Liver (tissue), 8 donors: ENCODE measurements at regions not wholly inside any gene's neighbourhood (a gene's known extent, or its start where the extent isn't known, plus 50 kb on each side); places are given as distances from the start of the nearest gene placed in this dataset.

Source experiments
- DNase-seq: peaks from one replicate; pipeline ENCODE4 v3.0.0-alpha.2; 2017; ENCODE audit warnings: low spot score
- H3K27ac ChIP-seq, 2 donors: one replicate each; pipeline ENCODE4 v1.7.0; 2013; ENCODE audit warnings: inconsistent platforms in 2 of 2, low read length in 2 of 2, control low read depth in 1 of 2, low read depth in 1 of 2, mild to moderate bottlenecking in 1 of 2
- H3K27me3 ChIP-seq, 4 donors: one replicate each; pipeline versions ENCODE4 v1.6.1 to v1.7.0; 2013; ENCODE audit warnings: low read length in 3 of 4, inconsistent platforms in 1 of 4, mild to moderate bottlenecking in 1 of 4, moderate library complexity in 1 of 4; ENCODE audit not compliant: control insufficient read depth in 4 of 4, insufficient read depth in 4 of 4
- H3K36me3 ChIP-seq, 4 donors: one replicate each; pipeline versions ENCODE4 v1.6.1 to v1.7.0; 2013; ENCODE audit warnings: low read length in 3 of 4, mild to moderate bottlenecking in 3 of 4, low read depth in 1 of 4, moderate library complexity in 1 of 4; ENCODE audit not compliant: control insufficient read depth in 4 of 4, insufficient read depth in 3 of 4
- H3K4me1 ChIP-seq, 4 donors: one replicate each; pipeline versions ENCODE4 v1.6.1 to v1.7.0; 2013; ENCODE audit warnings: low read length in 3 of 4, mild to moderate bottlenecking in 3 of 4, moderate library complexity in 1 of 4; ENCODE audit not compliant: control insufficient read depth in 4 of 4, insufficient read depth in 4 of 4
- H3K4me3 ChIP-seq, 3 donors: one replicate each; pipeline versions ENCODE4 v1.6.1 to v1.7.0; 2013; ENCODE audit warnings: low read length in 3 of 3, control low read depth in 1 of 3, low read depth in 1 of 3, mild to moderate bottlenecking in 1 of 3
- H3K9ac ChIP-seq, 2 donors: one replicate each; pipeline ENCODE4 v1.7.0; 2013; ENCODE audit warnings: low read length in 2 of 2, mild to moderate bottlenecking in 2 of 2, moderate library complexity in 2 of 2, control low read depth in 1 of 2, low read depth in 1 of 2
- H3K9me3 ChIP-seq, 4 donors: one replicate each; pipeline versions ENCODE4 v1.6.1 to v1.7.0; 2013; ENCODE audit warnings: low read length in 3 of 4; ENCODE audit not compliant: control insufficient read depth in 4 of 4
- CTCF ChIP-seq: fragments of 150-350 bp; IDR thresholded peaks from 2 replicates; pipeline ENCODE4 v1.5.1; 2017; ENCODE audit warnings: improper control_type of control experiment, low read depth, low read length; ENCODE audit not compliant: missing input control
- FOXA2 ChIP-seq: IDR thresholded peaks from 2 replicates; pipeline ENCODE4 v1.6.1; 2016; ENCODE audit warnings: antibody characterized with exemption
- GABPA ChIP-seq, 2 donors: IDR thresholded peaks in 1 of 2; conservative IDR thresholded peaks in 1 of 2; 2 replicates each; pipeline ENCODE4 v1.6.1; 2016; ENCODE audit warnings: antibody characterized with exemption in 2 of 2, mild to moderate bottlenecking in 1 of 2, moderate library complexity in 1 of 2
- HNF4A ChIP-seq, 2 donors: conservative IDR thresholded peaks; 2 replicates each; pipeline ENCODE4 v1.6.1; 2016; ENCODE audit warnings: antibody characterized with exemption in 2 of 2, mild to moderate bottlenecking in 2 of 2
- HNF4G ChIP-seq: IDR thresholded peaks from 2 replicates; pipeline ENCODE4 v1.6.1; 2016; ENCODE audit warnings: antibody characterized with exemption
- JUND ChIP-seq, 2 donors: IDR thresholded peaks; 2 replicates each; pipeline ENCODE4 v1.6.1; 2016; ENCODE audit warnings: antibody characterized with exemption in 2 of 2
- MAX ChIP-seq: IDR thresholded peaks from 2 replicates; pipeline ENCODE4 v1.6.1; 2016; ENCODE audit warnings: antibody characterized with exemption
- NR2F2 ChIP-seq: IDR thresholded peaks from 2 replicates; pipeline ENCODE4 v1.6.1; 2016; ENCODE audit warnings: antibody characterized with exemption
- SP1 ChIP-seq: IDR thresholded peaks from 2 replicates; pipeline ENCODE4 v1.6.1; 2018; ENCODE audit warnings: antibody characterized with exemption, mild to moderate bottlenecking
- TAF1 ChIP-seq: conservative IDR thresholded peaks from 2 replicates; pipeline ENCODE4 v1.6.1; 2016; ENCODE audit warnings: antibody characterized with exemption, mild to moderate bottlenecking
- YY1 ChIP-seq: IDR thresholded peaks from 2 replicates; pipeline ENCODE4 v1.6.1; 2016; ENCODE audit warnings: antibody characterized with exemption, mild to moderate bottlenecking
- WGBS: extraction: QIAGEN DNeasy Blood & Tissue Kit; methylation state at CpG from one replicate; pipeline ENCODE4 v1.1.7; 2013; 5-methylcytosine and 5-hydroxymethylcytosine counted together
- TF ChIP-seq, protein P1 (sequence below): IDR thresholded peaks from 2 replicates; pipeline ENCODE4 v1.6.1; 2016; ENCODE audit warnings: antibody characterized with exemption, mild to moderate bottlenecking
- donor health status: healthy.
- donor health status: healthy.
- donor health status: healthy.
- donor health status: healthy.
- donor health status: healthy.

GRCh38 chr7:125257617-125258016, 328.0 kb upstream of the POT1 start:
- DNase-seq = no peak
- 37% methylated on average over 2 of the region's 2 CpGs for WGBS
- no peak overlapping the region for H3K9ac ChIP-seq
- no peak overlapping the region for H3K4me3 ChIP-seq
- TF ChIP-seq TAF1 (no peak), GABPA (IDR thresholded peaks at IDR 0.05 in 1 of 2, conservative IDR thresholded peaks at IDR 0.05 in 1 of 2) (no peak), HNF4A (conservative IDR thresholded peaks at IDR 0.05) (no peak)
- TF ChIP-seq, protein P1, sequence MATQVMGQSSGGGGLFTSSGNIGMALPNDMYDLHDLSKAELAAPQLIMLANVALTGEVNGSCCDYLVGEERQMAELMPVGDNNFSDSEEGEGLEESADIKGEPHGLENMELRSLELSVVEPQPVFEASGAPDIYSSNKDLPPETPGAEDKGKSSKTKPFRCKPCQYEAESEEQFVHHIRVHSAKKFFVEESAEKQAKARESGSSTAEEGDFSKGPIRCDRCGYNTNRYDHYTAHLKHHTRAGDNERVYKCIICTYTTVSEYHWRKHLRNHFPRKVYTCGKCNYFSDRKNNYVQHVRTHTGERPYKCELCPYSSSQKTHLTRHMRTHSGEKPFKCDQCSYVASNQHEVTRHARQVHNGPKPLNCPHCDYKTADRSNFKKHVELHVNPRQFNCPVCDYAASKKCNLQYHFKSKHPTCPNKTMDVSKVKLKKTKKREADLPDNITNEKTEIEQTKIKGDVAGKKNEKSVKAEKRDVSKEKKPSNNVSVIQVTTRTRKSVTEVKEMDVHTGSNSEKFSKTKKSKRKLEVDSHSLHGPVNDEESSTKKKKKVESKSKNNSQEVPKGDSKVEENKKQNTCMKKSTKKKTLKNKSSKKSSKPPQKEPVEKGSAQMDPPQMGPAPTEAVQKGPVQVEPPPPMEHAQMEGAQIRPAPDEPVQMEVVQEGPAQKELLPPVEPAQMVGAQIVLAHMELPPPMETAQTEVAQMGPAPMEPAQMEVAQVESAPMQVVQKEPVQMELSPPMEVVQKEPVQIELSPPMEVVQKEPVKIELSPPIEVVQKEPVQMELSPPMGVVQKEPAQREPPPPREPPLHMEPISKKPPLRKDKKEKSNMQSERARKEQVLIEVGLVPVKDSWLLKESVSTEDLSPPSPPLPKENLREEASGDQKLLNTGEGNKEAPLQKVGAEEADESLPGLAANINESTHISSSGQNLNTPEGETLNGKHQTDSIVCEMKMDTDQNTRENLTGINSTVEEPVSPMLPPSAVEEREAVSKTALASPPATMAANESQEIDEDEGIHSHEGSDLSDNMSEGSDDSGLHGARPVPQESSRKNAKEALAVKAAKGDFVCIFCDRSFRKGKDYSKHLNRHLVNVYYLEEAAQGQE = no peak
- H3K27ac ChIP-seq = no peak overlapping the region
- H3K36me3 ChIP-seq = no peaks in the 10 kb centered on the region
- H3K27me3 ChIP-seq = no peaks in the 10 kb centered on the region
- H3K4me1 ChIP-seq = no peaks in the 10 kb centered on the region
- H3K9me3 ChIP-seq = no peaks in the 10 kb centered on the region

GRCh38 chr7:125256446-125256845, 326.8 kb upstream of the POT1 start:
- no peak overlapping the region for H3K9ac ChIP-seq
- no peak overlapping the region for H3K27ac ChIP-seq
- TF ChIP-seq NR2F2 = no peak
- no peak for TF ChIP-seq SP1
- no peak for TF ChIP-seq HNF4A (conservative IDR thresholded peaks at IDR 0.05)
- TF ChIP-seq, protein P1 = no peak
- TF ChIP-seq FOXA2 = no peak
- TF ChIP-seq HNF4G = no peak
- no peak for TF ChIP-seq CTCF
- TF ChIP-seq YY1 = no peak
- no peak for TF ChIP-seq MAX
- no peak for TF ChIP-seq JUND (IDR thresholded peaks at IDR 0.05)
- H3K27me3 ChIP-seq = no peaks in the 10 kb centered on the region
- WGBS = 35% methylated on average over 2 of the region's 2 CpGs
- no peaks in the 10 kb centered on the region for H3K4me1 ChIP-seq
- no peaks in the 10 kb centered on the region for H3K9me3 ChIP-seq
- no peak overlapping the region for H3K4me3 ChIP-seq
- DNase-seq = no peak
- H3K36me3 ChIP-seq = no peaks in the 10 kb centered on the region
